ENCODE measurements at regions not wholly inside any gene's neighbourhood (a gene's known extent, or its start where the extent isn't known, plus 50 kb on each side); places are given as distances from the start of the nearest gene placed in this dataset.

DNA sequence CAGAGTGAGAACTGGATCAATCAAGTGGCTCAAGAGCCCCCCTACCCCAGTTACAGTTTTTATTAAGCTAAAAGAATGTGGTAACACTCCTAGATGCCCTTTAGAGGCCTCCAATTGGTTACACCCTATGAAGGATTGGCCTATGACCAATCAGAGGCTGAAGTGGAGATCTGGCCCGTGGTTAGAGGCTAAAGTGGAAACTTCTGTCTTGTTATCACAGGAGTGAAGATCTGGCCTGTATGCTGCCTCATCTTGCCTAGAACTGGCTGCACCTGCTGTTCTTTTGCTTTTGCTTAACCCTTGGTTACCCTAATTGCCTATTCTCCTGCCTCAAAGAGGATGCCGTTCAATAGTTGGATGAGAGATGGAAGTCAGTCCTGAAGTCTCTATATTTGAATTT is 100.1 kb upstream of the MAP2 start:
- H3K4me1 ChIP-seq: no peaks in the 10 kb centered on the region
- no peaks in the 10 kb centered on the region for H3K36me3 ChIP-seq
- TF ChIP-seq, protein P1, sequence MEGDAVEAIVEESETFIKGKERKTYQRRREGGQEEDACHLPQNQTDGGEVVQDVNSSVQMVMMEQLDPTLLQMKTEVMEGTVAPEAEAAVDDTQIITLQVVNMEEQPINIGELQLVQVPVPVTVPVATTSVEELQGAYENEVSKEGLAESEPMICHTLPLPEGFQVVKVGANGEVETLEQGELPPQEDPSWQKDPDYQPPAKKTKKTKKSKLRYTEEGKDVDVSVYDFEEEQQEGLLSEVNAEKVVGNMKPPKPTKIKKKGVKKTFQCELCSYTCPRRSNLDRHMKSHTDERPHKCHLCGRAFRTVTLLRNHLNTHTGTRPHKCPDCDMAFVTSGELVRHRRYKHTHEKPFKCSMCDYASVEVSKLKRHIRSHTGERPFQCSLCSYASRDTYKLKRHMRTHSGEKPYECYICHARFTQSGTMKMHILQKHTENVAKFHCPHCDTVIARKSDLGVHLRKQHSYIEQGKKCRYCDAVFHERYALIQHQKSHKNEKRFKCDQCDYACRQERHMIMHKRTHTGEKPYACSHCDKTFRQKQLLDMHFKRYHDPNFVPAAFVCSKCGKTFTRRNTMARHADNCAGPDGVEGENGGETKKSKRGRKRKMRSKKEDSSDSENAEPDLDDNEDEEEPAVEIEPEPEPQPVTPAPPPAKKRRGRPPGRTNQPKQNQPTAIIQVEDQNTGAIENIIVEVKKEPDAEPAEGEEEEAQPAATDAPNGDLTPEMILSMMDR (IDR thresholded peaks at IDR 0.05): no peak
- intact Hi-C loops (cut with DNase I): no loop called here
- H3K4me3 ChIP-seq: no peak overlapping the region
- no peak overlapping the region for H3K27ac ChIP-seq
- ATAC-seq (no peak), DNase-seq (no peak)
- no peaks in the 10 kb centered on the region for H3K9me3 ChIP-seq
- H3K27me3 ChIP-seq: no peaks in the 10 kb centered on the region

DNA sequence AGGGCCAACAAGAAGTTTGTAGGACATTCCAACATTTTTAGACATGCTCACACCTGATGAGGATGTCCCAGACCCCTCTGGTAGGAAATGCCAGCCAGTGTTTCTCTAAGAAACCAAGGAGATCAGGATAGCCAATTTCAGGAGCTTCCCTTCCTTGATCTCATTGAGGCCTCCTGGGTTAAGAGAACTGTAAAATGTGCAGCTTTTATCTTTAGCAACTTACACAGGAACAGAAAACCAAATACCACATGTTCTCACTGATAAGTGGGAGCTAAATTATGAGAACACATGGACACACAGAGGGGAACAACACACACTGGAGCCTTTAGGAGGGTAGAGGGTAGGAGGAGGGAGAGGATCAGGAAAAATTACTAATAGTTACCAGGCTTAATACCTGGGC is 99.6 kb upstream of the MAP2 start:
- intact Hi-C loops (cut with DNase I): no loop called here
- DNase-seq: no peak
- no peak for ATAC-seq
- no peaks in the 10 kb centered on the region for H3K9me3 ChIP-seq
- no peaks in the 10 kb centered on the region for H3K4me1 ChIP-seq
- no peaks in the 10 kb centered on the region for H3K27me3 ChIP-seq
- no peak overlapping the region for H3K4me3 ChIP-seq
- H3K36me3 ChIP-seq: no peaks in the 10 kb centered on the region
- TF ChIP-seq, protein P1 (IDR thresholded peaks at IDR 0.05): no peak
- no peak overlapping the region for H3K27ac ChIP-seq

DNA sequence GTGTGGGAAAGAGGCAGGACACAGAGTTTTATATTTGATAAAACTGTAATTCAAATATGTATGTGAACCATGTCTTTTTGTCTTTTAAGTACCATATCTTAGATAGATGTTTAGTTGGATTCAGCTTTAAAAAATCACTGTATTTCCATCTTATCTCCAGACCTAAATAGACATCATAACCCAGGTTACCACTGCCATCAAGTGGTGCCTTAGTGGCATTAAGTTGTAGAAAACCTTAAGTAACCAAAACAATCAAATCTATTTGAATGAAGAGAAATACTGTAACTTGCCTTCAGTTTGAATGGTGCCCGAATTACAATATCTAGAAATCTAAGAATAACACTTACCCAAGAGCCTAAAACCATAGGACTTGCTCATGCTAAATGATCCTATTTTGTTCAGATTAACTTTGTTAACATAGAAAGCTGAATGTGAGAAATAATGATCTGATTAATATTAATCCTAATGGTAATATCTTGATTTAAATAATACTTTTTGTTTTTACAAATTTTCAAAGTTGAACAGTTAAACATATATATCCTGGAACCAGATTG is 92.5 kb upstream of the MAP2 start:
- intact Hi-C loops (cut with DNase I): no loop called here
- DNase-seq: no peak

DNA sequence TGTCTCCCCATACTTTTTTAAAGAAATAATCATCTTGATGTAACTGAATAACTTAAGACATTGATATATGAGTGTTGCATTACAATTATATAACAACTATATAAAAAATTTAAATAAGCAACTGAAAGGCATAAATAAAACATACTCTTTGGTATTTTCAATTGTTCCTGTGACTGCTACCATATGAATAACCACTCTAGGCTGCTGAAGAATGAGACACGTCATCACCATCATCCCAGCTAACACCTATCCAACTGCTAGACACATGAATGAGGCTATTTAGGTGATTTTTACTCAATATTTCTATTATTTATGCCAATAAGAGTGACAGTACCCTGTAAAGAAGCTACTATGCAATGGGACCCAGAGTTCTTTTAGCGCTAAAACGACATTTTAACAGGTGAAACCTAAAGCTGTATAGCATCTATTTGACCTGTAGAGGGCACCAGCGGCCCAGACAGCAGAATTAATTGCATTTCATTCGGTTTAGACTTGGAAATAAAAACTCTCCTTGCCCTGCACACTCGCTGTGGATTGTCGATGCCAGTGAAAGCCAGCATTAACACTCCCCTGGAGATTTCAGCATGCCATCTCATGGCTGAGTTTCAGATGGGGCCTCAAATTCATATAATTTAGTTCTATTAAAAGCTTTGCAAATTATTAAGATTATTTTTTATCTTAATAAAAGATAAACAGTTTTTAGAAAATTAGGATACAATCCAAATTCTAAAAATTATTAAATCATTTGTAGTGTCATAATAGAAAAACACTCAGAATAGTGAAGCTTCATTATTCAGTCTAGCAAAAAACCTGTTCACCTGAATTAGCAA is 89.4 kb upstream of the MAP2 start:
- intact Hi-C loops (cut with DNase I): no loop called here
- H3K27me3 ChIP-seq: peaks cover 3% of the 10 kb centered on the region
- no peaks in the 10 kb centered on the region for H3K4me1 ChIP-seq
- TF ChIP-seq, protein P1 (IDR thresholded peaks at IDR 0.05): peak; percentile 90
- peak; percentile 50 for DNase-seq
- ATAC-seq: peak; percentile 93
- H3K9me3 ChIP-seq: no peaks in the 10 kb centered on the region
- H3K4me3 ChIP-seq: no peak overlapping the region
- no peak overlapping the region for H3K27ac ChIP-seq
- H3K36me3 ChIP-seq: no peaks in the 10 kb centered on the region

More for the DNA sequence above, 92.5 kb upstream of the MAP2 start:
- H3K4me3 ChIP-seq: no peak overlapping the region
- no peaks in the 10 kb centered on the region for H3K36me3 ChIP-seq
- H3K9me3 ChIP-seq: no peaks in the 10 kb centered on the region
- TF ChIP-seq, protein P1 (IDR thresholded peaks at IDR 0.05): peak; percentile 21
- no peaks in the 10 kb centered on the region for H3K4me1 ChIP-seq
- no peak overlapping the region for H3K27ac ChIP-seq
- no peak for ATAC-seq
- H3K27me3 ChIP-seq: no peaks in the 10 kb centered on the region

DNA sequence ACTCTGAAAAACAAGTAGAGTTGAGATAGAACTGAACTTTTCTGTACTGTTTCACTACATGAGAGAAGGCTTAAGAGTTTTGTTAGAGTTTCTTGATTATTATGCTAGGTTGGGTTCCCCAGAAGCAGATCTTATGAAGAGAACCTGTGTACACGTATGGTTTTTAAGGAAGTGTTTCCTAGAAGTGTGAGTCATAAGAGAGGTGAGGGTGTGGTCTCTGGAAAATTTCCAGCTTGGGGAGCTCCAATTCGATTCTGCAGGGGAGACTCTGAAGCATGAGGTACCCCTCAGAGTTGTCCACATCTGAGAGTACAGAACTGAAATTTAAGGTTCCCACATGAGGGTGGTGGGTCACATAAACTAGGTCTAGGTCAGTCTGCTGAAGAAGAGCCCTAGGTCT is 83.3 kb upstream of the MAP2 start:
- Histone ChIP-seq H3K27ac (no peak overlapping the region), H3K36me3 (no peaks in the 10 kb centered on the region), H3K27me3 (peaks cover 8% of the 10 kb centered on the region), H3K4me1 (no peaks in the 10 kb centered on the region), H3K4me3 (no peak overlapping the region), H3K9me3 (no peaks in the 10 kb centered on the region)
- TF ChIP-seq, protein P1 (IDR thresholded peaks at IDR 0.05): no peak
- intact Hi-C loops (cut with DNase I): no loop called here
- ATAC-seq (no peak), DNase-seq (no peak)
